Panc1 (cell line): ENCODE measurements at regions not wholly inside any gene's neighbourhood (a gene's known extent, or its start where the extent isn't known, plus 50 kb on each side); places are given as distances from the start of the nearest gene placed in this dataset.

Source experiments
- ATAC-seq: fragments of 200-7000 bp; cut with Tn5 transposase; 2 replicates; pipeline ENCODE4 v1.9.1; 2020; ENCODE audit warnings: mild to moderate bottlenecking, moderate library complexity
- BruUV-seq: library from RNA; stranded (reverse); fragments of 400-500 nt; replicated peaks from 2 replicates; lab custom pipeline; 2021; lab: Mats Ljungman, UMichigan
- CTCF ChIA-PET: fragments of 300-600 bp; sonication (Branson Sonifier 250); formaldehyde crosslinking; loops from one replicate; lab custom pipeline; 2022; ENCODE audit warnings: antibody characterized with exemption; lab: Charles Lee
- POLR2A ChIA-PET: fragments of 300-600 bp; sonication (Branson Sonifier 250); formaldehyde crosslinking; loops from one replicate; lab custom pipeline; 2022; ENCODE audit warnings: antibody characterized with exemption; lab: Charles Lee
- DNase-seq: peaks from one replicate; pipeline ENCODE4 v3.0.0-alpha.2; 2010; ENCODE audit warnings: low read depth, low spot score
- H3K27ac ChIP-seq: 2 replicates; pipeline ENCODE4 v1.5.1; 2011; ENCODE audit warnings: mild to moderate bottlenecking, low read length, inconsistent platforms
- H3K27me3 ChIP-seq: fragments of 200-500 bp; sonication (Bioruptor generic); 2 replicates; pipeline ENCODE4 v1.6.0; 2014; ENCODE audit warnings: low read length, inconsistent platforms; ENCODE audit not compliant: control insufficient read depth, insufficient read depth
- H3K36me3 ChIP-seq: fragments of 200-500 bp; sonication (Bioruptor generic); 2 replicates; pipeline ENCODE4 v1.5.1; 2014; ENCODE audit warnings: inconsistent platforms, mild to moderate bottlenecking, low read length, moderate library complexity; ENCODE audit not compliant: control insufficient read depth, insufficient read depth
- H3K4me1 ChIP-seq: 2 replicates; pipeline ENCODE4 v1.5.1; 2011; ENCODE audit warnings: inconsistent platforms, mild to moderate bottlenecking, low read length, moderate library complexity; ENCODE audit not compliant: control insufficient read depth, insufficient read depth
- H3K4me3 ChIP-seq, 2 experiments: 2 replicates each; pipeline ENCODE4 v1.5.1; 2011 to 2012; ENCODE audit warnings: low read depth in 2 of 2, low read length in 2 of 2, mild to moderate bottlenecking in 2 of 2, inconsistent platforms in 1 of 2, moderate library complexity in 1 of 2
- H3K9me3 ChIP-seq: fragments of 200-500 bp; sonication (Bioruptor generic); 2 replicates; pipeline ENCODE4 v1.5.1; 2014; ENCODE audit warnings: low read depth, mild to moderate bottlenecking, inconsistent platforms, low read length, moderate library complexity; ENCODE audit not compliant: control insufficient read depth, insufficient read depth
- CTCF ChIP-seq: fragments of 450-650 bp; IDR thresholded peaks from 2 replicates; pipeline ENCODE4 v1.5.1; 2017; ENCODE audit warnings: mild to moderate bottlenecking
- POLR2AphosphoS5 ChIP-seq: IDR thresholded peaks from 2 replicates; pipeline ENCODE4 v1.6.1; 2012; ENCODE audit warnings: mild to moderate bottlenecking, low read depth, low read length, moderate library complexity
- REST ChIP-seq, 2 experiments: IDR thresholded peaks; 2 replicates each; pipeline ENCODE4 v1.6.1; 2011 to 2012; ENCODE audit warnings: low read depth in 2 of 2, control low read depth in 1 of 2, low read length in 1 of 2, mild to moderate bottlenecking in 1 of 2, moderate library complexity in 1 of 2; ENCODE audit not compliant: insufficient read depth in 1 of 2
- SIN3A ChIP-seq: IDR thresholded peaks from 2 replicates; pipeline ENCODE4 v1.6.1; 2012; ENCODE audit warnings: low read depth, mild to moderate bottlenecking, low read length, moderate library complexity, borderline replicate concordance; ENCODE audit not compliant: insufficient read depth
- TCF7L2 ChIP-seq: IDR thresholded peaks from 2 replicates; pipeline ENCODE4 v1.6.1; 2011; ENCODE audit warnings: mild to moderate bottlenecking, low read depth, low read length, inconsistent platforms
- in situ Hi-C: cut with HindIII; loops from 2 replicates; pipeline ENCODE4 v1.10.0; 2016; ENCODE audit warnings: low sequenced_read_pairs, low pct_unique_long_range_greater_than_20kb
- intact Hi-C: fragments of 100-400 bp; cut with micrococcal nuclease; formaldehyde crosslinking; loops from one replicate; pipeline ENCODE4 v1.10.0; 2022; ENCODE audit not compliant: unreplicated experiment

GRCh38 chr1:185467122-185467521, 150.1 kb upstream of the IVNS1ABP start:
- TF ChIP-seq POLR2AphosphoS5 (no peak), CTCF (no peak), REST (IDR thresholded peaks at IDR 0.05; ENCODE audit: insufficient read depth in 1 of 2, low read depth in 2 of 2, low read length in 1 of 2) (no peak), SIN3A (no peak), TCF7L2 (no peak)
- H3K4me3 ChIP-seq = no peak overlapping the region
- ChIA-PET CTCF (no interaction called here), POLR2A (no interaction called here)
- BruUV-seq = no TSS peak
- DNase-seq = no peak
- no peaks in the 10 kb centered on the region for H3K27me3 ChIP-seq
- H3K36me3 ChIP-seq = no peaks in the 10 kb centered on the region
- in situ Hi-C loops = no loop called here
- H3K9me3 ChIP-seq = no peaks in the 10 kb centered on the region
- no peak overlapping the region for H3K27ac ChIP-seq
- no peaks in the 10 kb centered on the region for H3K4me1 ChIP-seq
- intact Hi-C loops = no loop called here
- ATAC-seq = no peak

- ChIA-PET CTCF (no interaction called here), POLR2A (no interaction called here)
- H3K36me3 ChIP-seq = no peaks in the 10 kb centered on the region
- H3K4me3 ChIP-seq = no peak overlapping the region
- ATAC-seq (no peak), DNase-seq (no peak)
- H3K27ac ChIP-seq = no peak overlapping the region
- in situ Hi-C loops = no loop called here
- H3K9me3 ChIP-seq = no peaks in the 10 kb centered on the region
- H3K4me1 ChIP-seq = no peaks in the 10 kb centered on the region
- no peaks in the 10 kb centered on the region for H3K27me3 ChIP-seq
- BruUV-seq = no TSS peak
- intact Hi-C loops = no loop called here
- no peak for TF ChIP-seq CTCF
- TF ChIP-seq TCF7L2 = peak; percentile 54; the same call in 1 of the 2 replicates
Observed at GRCh38 chr1:185464777-185465176, 147.7 kb upstream of the IVNS1ABP start.

- Histone ChIP-seq H3K9me3 (no peaks in the 10 kb centered on the region), H3K36me3 (no peaks in the 10 kb centered on the region), H3K4me1 (no peaks in the 10 kb centered on the region), H3K4me3 (no peak overlapping the region), H3K27ac (no peak overlapping the region), H3K27me3 (no peaks in the 10 kb centered on the region)
- DNase-seq (no peak), ATAC-seq (no peak)
- in situ Hi-C loops = no loop called here
- ChIA-PET CTCF (no interaction called here), POLR2A (no interaction called here)
- BruUV-seq = no TSS peak
- intact Hi-C loops = no loop called here
- TF ChIP-seq TCF7L2 (no peak), REST (IDR thresholded peaks at IDR 0.05; ENCODE audit: insufficient read depth in 1 of 2, low read depth in 2 of 2, low read length in 1 of 2) (no peak), SIN3A (no peak), CTCF (no peak), POLR2AphosphoS5 (no peak)
Observed at GRCh38 chr1:185463433-185463832, 146.4 kb upstream of the IVNS1ABP start.
